ENCODE measurements at regions not wholly inside any gene's neighbourhood (a gene's known extent, or its start where the extent isn't known, plus 50 kb on each side); places are given as distances from the start of the nearest gene placed in this dataset.

GRCh38 chr2:176488431-176488830, 219.2 kb downstream of the MTX2 start:
- no peak for TF ChIP-seq EZH2 (IDR thresholded peaks at IDR 0.05)
- TF ChIP-seq POLR2AphosphoS5 (IDR thresholded peaks at IDR 0.05; ENCODE audit: borderline replicate concordance, low read depth, low read length) = no peak
- no peak for TF ChIP-seq FOXP2 (optimal IDR thresholded peaks at IDR 0.05; ENCODE audit: control extremely low read depth, extremely low read length, insufficient read depth)
